HG03457 (cell line): ENCODE measurements at regions not wholly inside any gene's neighbourhood (a gene's known extent, or its start where the extent isn't known, plus 50 kb on each side); places are given as distances from the start of the nearest gene placed in this dataset.
"Not testable (repeated sequence)": the region's sequence is repeated elsewhere in the genome, so short reads cannot be mapped to it uniquely, and the experiment has no call there.

Source experiments
- ATAC-seq: cut with Tn5 transposase; IDR thresholded peaks from one replicate; pipeline ENCODE4 v1.9.1; 2021; ENCODE audit warnings: moderate number of reproducible peaks; ENCODE audit not compliant: unreplicated experiment

DNA sequence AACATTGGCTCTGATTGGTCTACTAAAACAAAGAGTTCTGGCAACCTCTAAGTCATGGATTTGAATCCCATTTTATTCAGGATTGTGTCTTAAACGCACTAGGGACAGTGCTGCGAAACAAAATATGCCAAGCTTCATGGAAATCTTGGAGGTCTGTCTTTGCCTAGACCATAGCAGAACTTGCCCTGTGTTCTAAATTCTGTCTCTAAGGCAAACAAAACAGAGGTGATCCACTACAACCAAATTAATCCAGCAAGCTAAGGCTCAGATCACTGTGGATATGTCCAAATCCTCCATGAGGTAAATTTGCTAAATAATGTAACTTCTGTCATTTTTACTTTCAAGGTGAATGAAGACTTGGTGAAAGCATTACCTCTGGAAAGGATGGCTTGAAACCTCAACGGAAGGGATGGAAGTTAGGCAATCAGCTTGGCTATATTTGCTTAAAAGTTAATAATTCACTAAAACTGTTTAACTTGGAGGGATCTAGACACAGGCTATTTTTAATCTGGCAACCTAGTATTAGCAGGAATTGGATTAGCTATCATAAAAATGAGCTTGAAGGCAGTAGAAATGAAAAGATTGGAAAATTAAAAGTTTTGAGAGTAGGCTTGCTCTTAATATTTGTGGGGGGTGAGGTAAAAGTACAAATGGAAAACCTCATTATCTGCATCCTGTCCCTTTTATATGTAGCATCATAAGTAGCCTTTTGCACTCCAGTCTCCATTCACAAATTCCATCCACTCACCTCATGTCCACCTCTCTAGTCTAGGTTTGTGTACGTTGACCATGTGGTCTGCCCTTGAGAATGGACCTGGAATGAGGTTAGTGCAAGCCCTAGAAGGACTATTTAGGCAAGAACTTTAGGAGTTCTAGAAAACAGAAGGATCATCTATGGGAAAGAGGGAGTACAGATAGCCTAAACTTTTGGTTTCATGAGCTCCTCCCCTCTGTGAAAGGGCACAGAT lies 176.2 kb downstream of the SMC2 start:
- ATAC-seq = no peak

DNA sequence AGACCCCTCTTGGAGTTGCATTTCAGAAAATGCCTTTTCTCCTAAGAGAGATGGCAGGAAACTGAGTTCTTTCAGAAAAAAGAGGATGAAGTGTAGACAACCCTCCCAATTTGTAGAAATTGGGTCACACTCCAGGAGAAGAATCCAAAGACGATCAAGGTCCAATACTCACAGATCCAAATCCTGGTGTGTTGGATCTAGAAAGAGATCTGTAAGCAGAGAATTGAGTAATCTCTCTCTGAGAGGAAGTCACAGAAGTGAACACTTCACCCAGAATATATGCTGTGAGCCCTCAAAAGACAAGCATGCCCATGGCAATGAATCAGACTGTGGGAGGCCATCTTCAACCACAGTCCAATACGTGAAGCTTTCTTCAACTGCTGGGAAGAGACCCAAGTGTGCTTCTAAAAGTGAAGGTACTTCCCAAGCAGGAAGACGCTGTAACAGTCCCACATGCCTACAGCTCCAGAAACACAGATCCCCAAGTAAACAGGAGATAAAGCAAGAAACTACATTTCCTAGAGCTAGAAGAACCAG lies 182.7 kb downstream of the SMC2 start:
- ATAC-seq = no peak

DNA sequence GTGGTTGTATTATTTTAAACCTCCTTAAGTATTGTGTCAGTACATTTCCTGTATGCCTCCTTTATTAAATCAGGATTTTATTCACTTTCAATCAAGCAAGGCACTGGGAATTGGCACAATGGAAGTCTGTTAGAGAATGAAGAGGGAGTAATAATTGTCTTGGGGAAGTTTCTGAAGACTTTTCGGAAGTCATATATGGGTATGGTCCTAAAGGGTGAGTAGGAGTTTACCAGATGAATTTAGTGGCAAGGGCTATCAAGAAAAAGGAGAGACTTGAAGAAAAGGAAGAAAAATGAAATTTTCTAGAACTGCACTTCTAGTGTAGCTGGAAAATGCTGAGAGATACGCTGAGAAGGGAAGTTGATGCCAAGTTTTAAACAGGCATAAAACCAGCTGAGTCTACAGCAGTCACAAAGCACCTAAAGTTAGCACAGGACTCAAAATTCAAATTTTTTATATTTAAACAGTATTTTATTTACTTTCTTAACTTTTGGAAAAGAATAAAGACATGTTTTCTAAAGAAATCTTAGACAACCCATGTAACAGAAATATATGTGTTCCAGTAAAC lies 184.9 kb downstream of the SMC2 start:
- no peak for ATAC-seq

DNA sequence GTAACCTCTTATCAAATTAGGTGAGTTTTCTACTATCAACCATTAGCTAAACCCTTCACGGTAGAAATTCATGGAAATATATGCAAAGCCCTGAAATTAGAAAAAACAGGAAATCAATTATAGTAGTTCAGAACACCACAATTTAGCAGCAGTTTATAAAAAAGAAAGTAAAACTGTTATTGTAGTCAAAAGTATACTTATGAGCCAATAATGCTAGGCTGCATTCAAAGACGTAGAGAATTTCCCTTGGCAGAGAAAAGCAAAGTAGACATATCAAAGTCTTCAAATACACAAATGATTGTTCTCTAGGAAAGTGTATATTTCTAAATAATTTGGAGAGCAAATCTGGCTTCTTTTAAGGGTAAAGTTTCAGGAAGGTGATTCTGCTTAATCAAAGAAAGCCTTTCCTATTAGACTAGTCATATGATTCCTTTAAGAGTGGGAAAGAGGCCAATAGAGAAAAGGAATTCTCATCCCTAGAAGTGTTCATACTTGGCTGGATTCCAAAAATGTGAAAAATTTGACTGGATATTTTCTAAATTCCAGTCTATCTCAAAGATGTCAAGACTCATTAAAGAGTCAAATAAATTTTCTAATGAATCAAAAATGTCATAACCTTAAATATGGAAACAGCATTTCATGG lies 185.5 kb downstream of the SMC2 start:
- no peak for ATAC-seq

DNA sequence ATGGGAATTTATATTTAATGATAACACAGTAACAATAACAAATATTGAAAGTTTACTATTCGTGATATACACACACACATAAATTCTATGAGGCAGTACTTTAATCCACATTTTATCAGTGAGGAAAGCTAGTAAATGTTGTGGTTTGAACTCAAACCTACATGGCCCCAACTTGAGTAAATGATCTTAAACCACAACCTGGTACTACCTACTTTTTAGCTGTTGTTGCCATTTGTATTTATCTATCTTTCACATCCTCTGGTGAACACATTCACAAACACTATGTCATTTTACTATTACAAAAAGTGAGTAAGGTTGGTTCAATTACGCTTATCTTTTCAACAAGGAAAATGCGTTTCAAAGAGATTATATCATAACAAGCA lies 186.1 kb downstream of the SMC2 start:
- no peak for ATAC-seq

DNA sequence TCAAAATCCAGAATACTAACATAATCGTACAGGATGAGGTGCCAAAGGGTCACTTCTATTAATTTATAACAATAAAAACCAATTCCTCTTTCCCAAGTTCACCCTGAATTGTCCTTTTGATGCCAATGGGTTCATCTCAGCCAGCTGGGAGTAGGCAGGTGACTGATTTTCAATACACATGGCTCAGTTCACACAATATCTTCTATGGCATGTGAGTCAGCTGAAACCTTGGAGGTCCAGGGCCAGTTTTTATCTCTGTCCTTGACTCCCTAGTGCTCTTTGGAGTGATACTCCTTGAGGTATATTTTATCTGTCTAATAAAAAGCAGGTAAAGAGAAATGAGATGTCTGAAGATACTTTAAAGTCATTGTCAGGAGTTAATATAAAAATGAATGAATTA lies 186.6 kb downstream of the SMC2 start:
- ATAC-seq = no peak

DNA sequence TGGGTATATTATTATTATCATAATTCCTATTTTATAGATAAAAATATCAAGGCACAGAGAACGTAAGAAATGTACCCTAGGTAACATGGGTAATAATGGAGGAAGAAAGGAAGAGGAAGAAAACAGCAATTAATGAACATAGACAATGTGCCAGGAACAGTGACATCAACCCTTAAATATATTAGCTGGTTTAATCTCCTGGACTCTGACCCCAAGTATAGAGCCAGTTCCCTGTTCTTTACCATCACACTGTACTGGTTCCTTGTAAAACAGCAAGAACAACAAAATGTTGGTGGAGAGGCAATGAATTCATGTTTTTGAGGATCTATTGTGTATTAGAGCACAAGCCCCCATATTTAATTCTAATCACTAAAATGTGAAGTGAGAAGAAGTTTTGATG lies 192.1 kb downstream of the SMC2 start:
- ATAC-seq = no peak

DNA sequence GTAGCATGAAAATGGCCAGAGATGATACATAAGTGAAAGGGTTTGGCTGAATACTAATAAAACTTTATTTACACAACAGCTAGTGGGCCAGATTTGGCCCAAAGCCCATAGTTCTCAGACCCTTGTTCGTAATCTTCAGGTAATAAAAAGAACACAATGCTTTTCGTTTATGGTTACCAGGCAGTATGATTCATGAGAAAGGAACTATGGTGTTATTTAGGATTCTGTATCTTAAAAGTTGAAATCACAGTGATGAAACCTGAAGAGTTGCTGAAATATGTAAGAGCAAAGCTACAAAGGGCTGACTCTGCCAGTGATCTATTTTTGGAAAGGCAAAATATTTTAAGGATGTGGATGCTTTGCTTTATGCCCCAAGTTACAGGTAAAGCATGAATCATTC lies 192.7 kb downstream of the SMC2 start:
- no peak for ATAC-seq

DNA sequence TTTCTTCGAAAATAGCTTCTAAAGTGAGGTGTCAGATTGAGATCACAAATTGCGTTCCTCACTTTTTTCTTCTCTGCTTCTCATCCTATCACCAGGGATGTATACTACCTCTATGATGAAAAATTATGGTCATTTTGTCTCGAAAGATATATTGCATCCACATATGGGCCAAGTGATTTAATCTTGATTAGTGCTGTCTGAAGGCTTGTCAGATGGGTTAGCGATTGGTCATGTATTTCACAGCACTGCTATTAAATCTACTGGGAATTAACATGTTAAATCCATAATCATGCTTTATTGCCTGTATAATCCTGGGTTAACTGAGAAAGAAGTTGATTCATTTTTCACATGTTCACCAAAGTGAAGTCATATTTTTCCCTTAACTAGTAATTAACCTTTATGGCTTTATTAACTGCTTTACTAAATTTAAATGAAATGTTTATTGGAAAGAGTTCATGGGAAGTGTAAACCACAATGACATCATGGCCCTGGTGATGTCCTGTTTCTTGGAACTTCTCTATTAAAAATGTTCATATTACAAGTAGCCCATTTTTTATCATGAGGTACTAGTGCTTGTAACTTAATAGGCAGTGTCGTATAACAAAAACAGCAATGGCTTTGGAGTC lies 193.3 kb downstream of the SMC2 start:
- no peak for ATAC-seq

DNA sequence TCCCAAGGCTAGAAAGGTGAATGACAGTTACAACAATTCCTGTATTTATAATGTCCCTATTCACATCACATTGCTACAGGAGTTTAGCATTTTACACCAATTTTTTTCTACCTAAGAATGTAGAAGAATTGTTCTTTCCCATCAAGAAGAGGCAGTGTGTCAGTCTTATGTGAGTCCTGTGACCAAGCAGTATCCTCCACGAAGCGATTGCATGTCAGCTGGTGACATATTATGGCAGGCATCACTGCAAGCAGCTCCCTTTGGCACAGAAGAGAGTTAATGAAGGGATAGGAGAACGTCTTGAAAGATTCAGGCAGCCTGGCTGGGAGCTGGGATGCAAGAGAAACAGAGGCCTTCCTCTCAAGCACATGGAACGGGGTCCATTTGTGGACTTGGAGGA lies 199.8 kb downstream of the SMC2 start:
- no peak for ATAC-seq

DNA sequence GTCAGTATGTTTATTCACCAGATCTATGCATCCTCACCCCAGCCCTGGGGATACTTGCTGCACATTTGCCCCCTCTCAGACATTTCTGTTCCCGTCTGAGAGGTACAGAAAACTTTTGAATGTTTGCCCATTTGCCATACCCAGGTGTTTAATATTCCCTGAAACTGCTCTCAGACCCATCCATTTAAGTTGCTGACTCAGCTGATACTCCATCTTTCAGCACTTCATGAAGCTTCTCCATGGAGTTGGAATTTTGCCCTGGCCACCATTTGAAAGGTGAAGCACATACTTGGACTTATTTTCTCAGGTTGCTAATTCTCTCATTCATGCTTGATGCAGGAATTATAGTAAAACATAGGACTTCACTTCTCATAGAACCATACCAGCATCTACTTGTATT lies 203.9 kb upstream of the OR13F1 start:
- ATAC-seq = no peak

DNA sequence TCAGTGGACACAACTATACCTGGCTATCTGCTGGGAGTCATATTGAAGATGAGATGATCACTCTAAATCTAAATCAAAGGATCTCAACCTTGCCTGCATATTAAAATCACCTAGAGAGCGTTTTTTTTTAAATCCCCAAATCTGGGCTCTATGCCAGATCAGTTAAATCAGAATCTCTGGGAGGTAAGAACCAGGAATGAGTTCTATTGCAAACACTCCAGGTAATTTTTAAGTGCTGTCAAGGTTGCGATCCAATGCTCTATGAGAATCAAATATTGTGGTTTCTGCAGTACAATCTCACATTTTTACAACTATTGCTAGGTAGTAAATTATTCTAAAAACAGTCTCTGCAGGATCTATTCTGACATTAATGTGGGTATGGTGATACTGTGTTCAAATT lies 202.3 kb upstream of the OR13F1 start:
- no peak for ATAC-seq

DNA sequence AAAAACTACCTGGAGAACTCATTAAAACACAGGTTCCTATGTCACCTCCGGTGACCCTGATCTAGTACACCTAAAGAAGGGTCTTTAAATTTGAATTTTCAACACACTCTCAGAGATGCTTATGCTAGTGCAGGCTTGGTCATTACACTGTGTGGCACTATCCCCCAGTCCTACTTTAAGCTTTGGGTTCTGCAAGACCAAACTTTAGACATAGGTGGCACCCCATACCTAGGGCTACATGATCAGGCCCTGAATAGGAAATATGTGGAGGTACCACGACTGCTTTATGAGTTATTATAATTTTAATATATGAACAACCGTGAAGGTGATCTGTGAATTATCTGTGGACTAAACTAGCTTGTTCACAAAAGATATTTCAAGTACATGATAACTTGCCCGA lies 201.3 kb upstream of the OR13F1 start:
- ATAC-seq = no peak

DNA sequence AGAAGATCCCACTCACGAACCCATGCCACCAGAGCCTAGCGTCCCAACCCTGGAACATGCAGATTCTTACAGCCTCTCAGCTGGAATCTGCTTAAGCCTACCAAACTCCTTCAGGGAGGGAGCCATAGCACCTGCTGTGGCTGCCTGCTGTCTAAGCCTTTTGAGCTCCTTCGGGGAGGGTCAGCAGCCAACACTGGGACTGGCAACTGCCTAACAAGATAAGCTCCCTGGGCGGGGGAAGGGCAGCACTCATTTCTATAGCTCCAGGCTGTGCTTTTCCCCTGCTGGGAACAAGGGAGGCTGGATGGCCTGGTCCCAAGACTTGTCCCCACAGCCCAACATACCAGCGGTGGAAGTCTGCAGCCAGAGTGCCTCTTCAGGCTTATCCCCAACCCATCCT lies 199.1 kb upstream of the OR13F1 start:
- ATAC-seq = no peak

DNA sequence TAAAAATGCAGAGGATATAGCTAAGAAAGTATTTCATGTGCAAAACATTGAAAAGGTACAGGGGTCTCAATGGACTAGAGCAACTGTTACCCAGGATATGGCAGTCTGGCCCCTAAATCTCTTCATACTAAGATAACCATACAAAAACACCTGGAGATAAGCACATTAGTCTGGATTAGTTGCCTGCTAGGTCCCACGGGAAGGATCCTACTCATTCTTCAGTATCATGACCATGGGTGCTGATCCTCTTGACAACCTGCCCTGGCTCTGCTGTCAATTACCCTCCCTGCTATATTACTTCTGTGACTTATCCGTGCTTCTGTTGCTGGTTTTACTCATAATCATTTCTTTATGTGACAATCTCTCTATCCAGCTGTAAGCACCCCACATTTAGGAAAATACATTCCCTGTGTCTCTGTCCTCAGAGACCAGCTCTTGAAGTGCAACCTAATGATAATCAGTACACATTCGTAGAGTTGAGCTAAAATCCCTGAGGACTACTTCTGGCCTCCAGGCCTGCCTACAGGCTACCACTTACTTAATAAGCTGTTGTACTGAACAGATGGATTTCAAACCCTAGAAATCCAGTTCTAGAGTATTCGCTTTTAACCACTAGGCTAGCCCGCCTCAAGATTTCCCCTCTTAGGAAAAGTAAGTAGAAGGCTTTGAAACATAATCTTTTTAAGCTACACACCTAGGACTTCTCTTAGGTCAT lies 190.5 kb upstream of the OR13F1 start:
- no peak for ATAC-seq

DNA sequence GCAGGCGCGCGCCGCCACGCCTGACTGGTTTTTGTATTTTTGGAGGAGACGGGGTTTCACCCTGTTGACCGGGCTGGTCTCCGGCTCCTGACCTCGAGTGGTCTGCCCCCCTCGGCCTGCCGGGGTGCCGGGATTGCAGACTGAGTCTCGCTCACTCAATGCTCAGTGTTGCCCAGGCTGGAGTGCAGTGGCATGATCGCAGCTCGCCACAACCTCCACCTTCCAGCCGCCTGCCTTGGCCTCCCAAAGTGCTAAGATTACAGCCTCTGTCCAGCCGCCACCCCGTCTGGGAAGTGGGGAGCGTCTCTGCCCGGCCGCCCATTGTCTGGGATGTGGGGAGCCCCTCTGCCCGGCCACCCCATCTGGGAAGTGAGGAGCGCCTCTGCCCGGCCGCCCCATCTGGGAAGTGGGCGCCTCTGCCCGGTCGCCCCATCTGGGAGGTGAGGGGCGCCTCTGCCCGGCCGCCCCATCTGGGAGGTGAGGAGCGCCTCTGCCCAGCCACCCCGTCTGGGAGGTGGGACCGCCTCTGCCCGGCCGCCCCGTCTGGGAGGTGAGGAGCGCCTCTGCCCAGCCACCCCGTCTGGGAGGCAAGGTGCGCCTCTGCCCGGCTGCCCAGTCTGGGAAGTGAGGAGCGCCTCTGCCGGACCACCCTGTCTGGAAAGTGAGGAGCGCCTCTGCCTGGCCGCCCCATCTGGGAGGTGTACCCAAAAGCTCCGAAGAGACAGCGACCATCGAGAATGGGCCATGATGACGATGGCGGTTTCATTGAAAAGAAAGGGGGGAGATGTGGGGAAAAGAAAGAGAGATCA lies 187.7 kb upstream of the OR13F1 start:
- ATAC-seq = not testable (repeated sequence)

DNA sequence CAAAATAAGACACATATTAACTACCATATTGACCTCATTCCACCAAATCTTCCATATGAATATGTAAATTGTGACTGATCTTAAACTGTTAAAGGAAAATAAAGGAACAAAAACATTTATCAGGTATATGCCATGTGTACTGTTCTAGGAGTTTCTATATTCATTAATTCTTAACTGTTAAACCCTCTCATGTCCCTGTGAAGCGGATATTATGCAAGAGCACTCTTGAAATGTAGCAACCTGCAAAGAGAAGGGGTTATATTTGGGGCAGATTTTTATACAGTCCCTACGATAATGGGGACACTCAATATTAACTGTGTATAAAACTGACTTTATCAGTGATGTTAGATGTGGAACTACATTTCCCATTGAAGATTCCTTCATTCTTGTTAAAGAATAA lies 184.9 kb upstream of the OR13F1 start:
- ATAC-seq = no peak

DNA sequence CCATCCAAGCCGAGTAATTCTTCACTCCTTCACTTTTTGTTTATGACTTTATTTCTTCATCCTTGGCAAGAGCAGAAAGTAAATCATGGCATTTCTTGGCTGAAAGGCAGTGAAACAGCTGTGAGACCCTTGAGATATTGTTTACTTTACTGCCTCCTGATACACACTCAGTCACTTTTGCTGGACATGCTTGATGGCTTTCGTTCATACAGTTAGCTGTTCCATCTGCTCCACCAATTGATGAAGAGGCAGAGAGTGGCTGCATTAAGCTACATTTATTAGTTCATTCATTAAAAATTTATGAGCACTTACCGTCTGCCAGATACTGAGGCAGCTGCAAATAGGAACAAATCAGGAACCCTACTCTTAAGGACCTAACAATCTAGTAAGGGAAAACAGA lies 184.4 kb upstream of the OR13F1 start:
- ATAC-seq = no peak

DNA sequence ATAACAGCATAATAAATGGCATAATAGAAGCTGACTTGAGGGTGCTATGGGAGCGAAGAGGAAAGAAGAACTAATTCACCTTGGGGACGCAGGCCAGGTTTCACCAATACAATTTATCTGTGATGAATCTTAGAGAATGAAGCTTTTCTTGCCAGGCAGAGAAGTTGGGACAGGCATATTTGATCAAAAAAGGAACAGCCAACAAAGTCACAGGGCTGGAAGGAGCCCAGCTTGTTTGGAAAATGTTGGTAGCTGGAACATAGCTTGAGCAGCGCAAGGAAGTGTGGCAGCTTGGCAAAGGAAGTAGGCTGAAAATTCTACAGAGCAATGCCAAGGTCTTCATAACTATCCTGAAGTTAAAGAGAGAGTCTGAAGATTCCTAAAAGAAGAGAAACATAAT lies 181.5 kb upstream of the OR13F1 start:
- no peak for ATAC-seq
